Right atrium auricular region (tissue), 2 donors: ENCODE measurements at regions not wholly inside any gene's neighbourhood (a gene's known extent, or its start where the extent isn't known, plus 50 kb on each side); places are given as distances from the start of the nearest gene placed in this dataset.
"Not testable (repeated sequence)": the region's sequence is repeated elsewhere in the genome, so short reads cannot be mapped to it uniquely, and the experiment has no call there.

ENCODE experiments used
- DNase-seq: peaks from one replicate; pipeline ENCODE4 v3.0.0-alpha.2; 2019; ENCODE audit warnings: low spot score
- H3K27ac ChIP-seq, 2 donors: fragments of 200-600 bp; sonication (generic); 1 replicate in 1 of 2; 2 replicates in 1 of 2; pipeline ENCODE4 v1.5.1; 2016 to 2019
- H3K27me3 ChIP-seq, 2 donors: fragments of 200-600 bp; sonication (generic); one replicate each; pipeline versions ENCODE4 v1.5.1 to v1.6.0; 2017 to 2019
- H3K36me3 ChIP-seq: fragments of 200-600 bp; sonication (generic); one replicate; pipeline ENCODE4 v1.5.1; 2016
- H3K4me1 ChIP-seq, 2 donors: fragments of 200-600 bp; sonication (generic); one replicate each; pipeline versions ENCODE4 v1.5.1 to v1.6.0; 2017 to 2019
- H3K4me3 ChIP-seq, 2 donors: fragments of 200-600 bp; sonication (generic); 1 replicate in 1 of 2; 2 replicates in 1 of 2; pipeline ENCODE4 v1.5.1; 2017 to 2019; ENCODE audit warnings: mild to moderate bottlenecking in 1 of 2, moderate library complexity in 1 of 2
- H3K9me3 ChIP-seq, 2 donors: fragments of 200-600 bp; sonication (generic); one replicate each; pipeline ENCODE4 v1.5.1; 2019
- CTCF ChIP-seq, 2 donors: fragments of 200-600 bp; sonication (generic); IDR thresholded peaks; one replicate each; pipeline ENCODE4 v1.5.1; 2019; ENCODE audit warnings: antibody characterized with exemption in 2 of 2

GRCh38 chr5:96533371-96533770 is 100.3 kb upstream of the PCSK1 start:
- Histone ChIP-seq H3K4me1 (no peaks in the 10 kb centered on the region), H3K36me3 (no peaks in the 10 kb centered on the region), H3K27ac (no peak overlapping the region), H3K27me3 (no peaks in the 10 kb centered on the region), H3K4me3 (no peak overlapping the region), H3K9me3 (no peaks in the 10 kb centered on the region)
- no peak for DNase-seq
- no peak for TF ChIP-seq CTCF (IDR thresholded peaks at IDR 0.05)

GRCh38 chr5:96537386-96537785 is 104.3 kb upstream of the PCSK1 start:
- no peak overlapping the region for H3K27ac ChIP-seq
- no peak overlapping the region for H3K4me3 ChIP-seq
- TF ChIP-seq CTCF (IDR thresholded peaks at IDR 0.05) = no peak
- H3K4me1 ChIP-seq = no peaks in the 10 kb centered on the region
- no peaks in the 10 kb centered on the region for H3K27me3 ChIP-seq
- no peaks in the 10 kb centered on the region for H3K9me3 ChIP-seq
- no peak for DNase-seq
- no peaks in the 10 kb centered on the region for H3K36me3 ChIP-seq

GRCh38 chr5:96538808-96539250 is 105.8 kb upstream of the PCSK1 start:
- no peaks in the 10 kb centered on the region for H3K9me3 ChIP-seq
- no peak for DNase-seq
- H3K27me3 ChIP-seq = no peaks in the 10 kb centered on the region
- H3K27ac ChIP-seq = no peak overlapping the region
- no peaks in the 10 kb centered on the region for H3K4me1 ChIP-seq
- H3K36me3 ChIP-seq = no peaks in the 10 kb centered on the region
- no peak for TF ChIP-seq CTCF (IDR thresholded peaks at IDR 0.05)
- H3K4me3 ChIP-seq = no peak overlapping the region

GRCh38 chr5:96546120-96546519 is 113.1 kb upstream of the PCSK1 start:
- Histone ChIP-seq H3K27ac (no peak overlapping the region), H3K4me1 (no peaks in the 10 kb centered on the region), H3K9me3 (no peaks in the 10 kb centered on the region), H3K36me3 (no peaks in the 10 kb centered on the region), H3K27me3 (no peaks in the 10 kb centered on the region), H3K4me3 (no peak overlapping the region)
- DNase-seq = no peak
- TF ChIP-seq CTCF (IDR thresholded peaks at IDR 0.05) = no peak

- TF ChIP-seq CTCF (IDR thresholded peaks at IDR 0.05) = no peak
- no peaks in the 10 kb centered on the region for H3K9me3 ChIP-seq
- no peaks in the 10 kb centered on the region for H3K4me1 ChIP-seq
- DNase-seq = no peak
- no peak overlapping the region for H3K27ac ChIP-seq
- no peaks in the 10 kb centered on the region for H3K27me3 ChIP-seq
- no peak overlapping the region for H3K4me3 ChIP-seq
- H3K36me3 ChIP-seq = no peaks in the 10 kb centered on the region
These were observed 114.4 kb upstream of the PCSK1 start for GRCh38 chr5:96547486-96547885.

- Histone ChIP-seq H3K36me3 (no peaks in the 10 kb centered on the region), H3K4me1 (no peaks in the 10 kb centered on the region), H3K27me3 (no peaks in the 10 kb centered on the region), H3K27ac (no peak overlapping the region), H3K9me3 (no peaks in the 10 kb centered on the region), H3K4me3 (no peak overlapping the region)
- DNase-seq = no peak
- TF ChIP-seq CTCF (IDR thresholded peaks at IDR 0.05) = no peak
These were observed 113.3 kb upstream of the CAST start for GRCh38 chr5:96548905-96549304.

GRCh38 chr5:96560857-96561256 is 101.3 kb upstream of the CAST start:
- DNase-seq, H3K36me3 ChIP-seq: not testable (repeated sequence)

More at GRCh38 chr5:96560857-96561256, 101.3 kb upstream of the CAST start:
- not testable (repeated sequence) for H3K27ac ChIP-seq, H3K27me3 ChIP-seq, H3K9me3 ChIP-seq, H3K4me1 ChIP-seq, H3K4me3 ChIP-seq
